Neural progenitor cell (in vitro differentiated cells): ENCODE measurements at regions not wholly inside any gene's neighbourhood (a gene's known extent, or its start where the extent isn't known, plus 50 kb on each side); places are given as distances from the start of the nearest gene placed in this dataset.

ENCODE experiments used
- DNase-seq: peaks from one replicate; pipeline ENCODE4 v3.0.0-alpha.2; 2016; ENCODE audit warnings: low spot score
- H2AFZ ChIP-seq: fragments of 200-600 bp; sonication (generic); replicated peaks from 2 replicates; pipeline ENCODE4 v1.6.1; 2016; ENCODE audit warnings: antibody characterized with exemption
- H3F3A ChIP-seq: fragments of 200-600 bp; sonication (generic); 2 replicates; pipeline ENCODE4 v1.6.1; 2016; ENCODE audit warnings: antibody characterized with exemption, low read depth
- H3K27ac ChIP-seq: fragments of 200-600 bp; sonication (generic); 2 replicates; pipeline ENCODE4 v1.5.1; 2016; ENCODE audit warnings: mild to moderate bottlenecking
- H3K27me3 ChIP-seq: fragments of 200-600 bp; sonication (generic); 2 replicates; pipeline ENCODE4 v1.6.1; 2016; ENCODE audit warnings: mild to moderate bottlenecking, moderate library complexity
- H3K36me3 ChIP-seq: fragments of 200-600 bp; sonication (generic); 2 replicates; pipeline ENCODE4 v1.5.1; 2016
- H3K4me1 ChIP-seq: fragments of 200-600 bp; sonication (generic); 2 replicates; pipeline ENCODE4 v1.6.1; 2016; ENCODE audit warnings: mixed run types
- H3K4me2 ChIP-seq: fragments of 200-600 bp; sonication (generic); 2 replicates; pipeline ENCODE4 v1.6.1; 2016
- H3K4me3 ChIP-seq: fragments of 200-600 bp; sonication (generic); 2 replicates; pipeline ENCODE4 v1.5.1; 2016
- H3K79me2 ChIP-seq: fragments of 200-600 bp; sonication (generic); 2 replicates; pipeline ENCODE4 v1.6.1; 2016; ENCODE audit warnings: low read depth
- H3K9ac ChIP-seq: fragments of 200-600 bp; sonication (generic); 2 replicates; pipeline ENCODE4 v1.6.1; 2016
- H3K9me3 ChIP-seq: fragments of 200-600 bp; sonication (generic); 2 replicates; pipeline ENCODE4 v1.5.1; 2016; ENCODE audit warnings: low read depth
- H4K20me1 ChIP-seq: fragments of 200-600 bp; sonication (generic); 2 replicates; pipeline ENCODE4 v1.6.1; 2016; ENCODE audit warnings: low read depth
- H3K27ac Mint-ChIP-seq: 3 replicates; pipeline ENCODE4 v1.8.0; 2021; ENCODE audit warnings: mixed read lengths
- H3K27me3 Mint-ChIP-seq: 2 replicates; pipeline ENCODE4 v1.8.0; 2022; ENCODE audit warnings: low read depth, mild to moderate bottlenecking, inconsistent platforms, moderate library complexity, mixed read lengths; ENCODE audit not compliant: insufficient read depth
- H3K36me3 Mint-ChIP-seq: 3 replicates; pipeline ENCODE4 v1.8.0; 2021; ENCODE audit warnings: mixed read lengths
- H3K4me1 Mint-ChIP-seq: 3 replicates; pipeline ENCODE4 v1.8.0; 2021; ENCODE audit warnings: mixed read lengths
- H3K4me3 Mint-ChIP-seq: 3 replicates; pipeline ENCODE4 v1.8.0; 2021; ENCODE audit warnings: mild to moderate bottlenecking, moderate library complexity, mixed read lengths
- H3K9me3 Mint-ChIP-seq: 3 replicates; pipeline ENCODE4 v1.8.0; 2020; ENCODE audit warnings: mixed read lengths
- EZH2 ChIP-seq: fragments of 200-600 bp; sonication (generic); IDR thresholded peaks from 2 replicates; pipeline ENCODE4 v1.6.1; 2017; ENCODE audit warnings: antibody characterized with exemption, mild to moderate bottlenecking, moderate library complexity
- EZH2phosphoT487 ChIP-seq: fragments of 200-600 bp; sonication (generic); IDR thresholded peaks from 2 replicates; pipeline ENCODE4 v1.6.1; 2017; ENCODE audit warnings: antibody characterized with exemption
- TF ChIP-seq, protein P1 (sequence below): fragments of 200-600 bp; sonication (generic); IDR thresholded peaks from 2 replicates; pipeline ENCODE4 v1.5.1; 2017; ENCODE audit warnings: antibody characterized with exemption, mild to moderate bottlenecking

DNA sequence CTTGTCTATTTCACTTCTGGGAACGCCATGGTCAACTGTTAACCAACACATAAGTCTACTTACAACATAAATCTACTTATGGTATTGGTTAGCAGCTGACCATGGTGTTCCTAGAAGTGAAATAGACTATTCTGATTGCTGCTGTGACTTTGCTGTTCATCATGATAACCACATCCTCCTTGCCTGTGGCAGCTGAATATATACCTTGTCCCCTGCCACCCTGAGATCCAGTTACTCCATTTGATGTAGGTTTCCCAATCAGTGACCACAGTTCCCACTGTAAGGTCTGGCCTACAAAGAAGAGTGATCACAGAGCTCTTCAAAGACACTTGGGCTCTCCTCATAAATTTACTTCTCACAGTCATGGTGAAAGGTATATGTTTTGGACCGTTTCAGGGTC, 66.8 kb upstream of the ALDH1A3 start:
- H4K20me1 ChIP-seq: no peaks in the 10 kb centered on the region
- H3K36me3 ChIP-seq: no peaks in the 10 kb centered on the region
- no peak overlapping the region for H3K9ac ChIP-seq
- Mint-ChIP-seq H3K36me3 (no peaks in the 10 kb centered on the region), H3K27me3 (peaks cover 2% of the 10 kb centered on the region), H3K9me3 (peaks cover 24% of the 10 kb centered on the region), H3K4me3 (no peak overlapping the region), H3K27ac (no peak overlapping the region), H3K4me1 (no peaks in the 10 kb centered on the region)
- H3K9me3 ChIP-seq: peaks cover 4% of the 10 kb centered on the region
- no peaks in the 10 kb centered on the region for H3F3A ChIP-seq
- H3K4me3 ChIP-seq: no peak overlapping the region
- H3K27me3 ChIP-seq: no peaks in the 10 kb centered on the region
- H2AFZ ChIP-seq: no peak overlapping the region
- H3K4me2 ChIP-seq: no peak overlapping the region
- H3K4me1 ChIP-seq: no peaks in the 10 kb centered on the region
- TF ChIP-seq, protein P1, sequence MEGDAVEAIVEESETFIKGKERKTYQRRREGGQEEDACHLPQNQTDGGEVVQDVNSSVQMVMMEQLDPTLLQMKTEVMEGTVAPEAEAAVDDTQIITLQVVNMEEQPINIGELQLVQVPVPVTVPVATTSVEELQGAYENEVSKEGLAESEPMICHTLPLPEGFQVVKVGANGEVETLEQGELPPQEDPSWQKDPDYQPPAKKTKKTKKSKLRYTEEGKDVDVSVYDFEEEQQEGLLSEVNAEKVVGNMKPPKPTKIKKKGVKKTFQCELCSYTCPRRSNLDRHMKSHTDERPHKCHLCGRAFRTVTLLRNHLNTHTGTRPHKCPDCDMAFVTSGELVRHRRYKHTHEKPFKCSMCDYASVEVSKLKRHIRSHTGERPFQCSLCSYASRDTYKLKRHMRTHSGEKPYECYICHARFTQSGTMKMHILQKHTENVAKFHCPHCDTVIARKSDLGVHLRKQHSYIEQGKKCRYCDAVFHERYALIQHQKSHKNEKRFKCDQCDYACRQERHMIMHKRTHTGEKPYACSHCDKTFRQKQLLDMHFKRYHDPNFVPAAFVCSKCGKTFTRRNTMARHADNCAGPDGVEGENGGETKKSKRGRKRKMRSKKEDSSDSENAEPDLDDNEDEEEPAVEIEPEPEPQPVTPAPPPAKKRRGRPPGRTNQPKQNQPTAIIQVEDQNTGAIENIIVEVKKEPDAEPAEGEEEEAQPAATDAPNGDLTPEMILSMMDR: no peak
- TF ChIP-seq EZH2: no peak
- TF ChIP-seq EZH2phosphoT487: no peak
- H3K27ac ChIP-seq: no peak overlapping the region
- no peaks in the 10 kb centered on the region for H3K79me2 ChIP-seq
- DNase-seq: no peak

DNA sequence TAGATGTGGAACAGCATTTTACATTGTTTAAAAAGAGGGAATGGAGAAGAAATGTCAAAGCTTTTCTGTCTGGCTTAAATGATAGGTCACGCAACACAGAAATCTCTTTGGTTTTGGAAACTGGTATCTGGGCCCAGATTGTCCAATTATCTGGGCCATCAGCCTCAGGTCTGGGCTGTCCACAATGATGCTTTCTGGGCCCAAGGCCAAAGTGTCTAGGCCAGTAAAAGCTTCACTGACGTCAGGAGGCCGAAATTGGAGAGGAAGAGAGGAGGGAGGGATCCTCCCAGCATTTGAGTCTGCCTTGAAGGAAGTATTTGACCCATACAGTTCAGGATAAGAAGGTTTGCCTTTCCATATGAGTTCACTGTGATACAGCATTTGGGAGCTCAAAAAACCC, 60.7 kb upstream of the ALDH1A3 start:
- Mint-ChIP-seq H3K36me3 (no peaks in the 10 kb centered on the region), H3K4me3 (no peak overlapping the region), H3K27ac (no peak overlapping the region), H3K4me1 (no peaks in the 10 kb centered on the region), H3K9me3 (peaks cover 24% of the 10 kb centered on the region), H3K27me3 (peaks cover 3% of the 10 kb centered on the region)
- Histone ChIP-seq H3K27me3 (no peaks in the 10 kb centered on the region), H4K20me1 (no peaks in the 10 kb centered on the region), H3K9me3 (peaks cover 4% of the 10 kb centered on the region), H3F3A (no peaks in the 10 kb centered on the region), H3K9ac (no peak overlapping the region), H3K4me2 (no peak overlapping the region), H3K79me2 (no peaks in the 10 kb centered on the region), H2AFZ (no peak overlapping the region), H3K4me1 (no peaks in the 10 kb centered on the region), H3K27ac (no peak overlapping the region), H3K36me3 (no peaks in the 10 kb centered on the region), H3K4me3 (no peak overlapping the region)
- TF ChIP-seq EZH2 (no peak), EZH2phosphoT487 (no peak)
- TF ChIP-seq, protein P1: no peak
- DNase-seq: no peak

DNA sequence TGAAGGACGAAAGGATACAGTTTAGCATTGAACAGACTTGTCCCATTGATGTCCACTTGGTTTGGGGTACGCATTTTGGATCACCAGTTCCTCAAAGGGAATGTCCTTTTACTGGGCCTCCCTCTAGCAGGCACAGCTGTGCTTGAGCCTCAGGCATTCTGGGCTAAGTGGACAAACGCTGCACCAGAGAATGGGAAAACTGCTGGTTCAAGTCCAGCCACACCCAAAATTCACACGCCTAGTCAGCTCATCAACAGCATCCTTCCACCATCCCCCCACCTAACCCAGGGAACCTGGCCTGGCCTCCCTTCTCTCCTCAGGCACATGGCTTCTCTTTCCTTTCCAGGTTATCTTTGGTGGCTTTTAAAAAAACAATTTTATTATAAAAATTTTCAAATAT, 59.1 kb upstream of the ALDH1A3 start:
- H4K20me1 ChIP-seq: no peaks in the 10 kb centered on the region
- DNase-seq: no peak
- no peak overlapping the region for H3K4me3 ChIP-seq
- Mint-ChIP-seq H3K4me1 (no peaks in the 10 kb centered on the region), H3K9me3 (peaks cover 12% of the 10 kb centered on the region), H3K27me3 (peaks cover 5% of the 10 kb centered on the region), H3K27ac (no peak overlapping the region), H3K36me3 (no peaks in the 10 kb centered on the region), H3K4me3 (no peak overlapping the region)
- H3K27me3 ChIP-seq: no peaks in the 10 kb centered on the region
- no peaks in the 10 kb centered on the region for H3K4me1 ChIP-seq
- H3K4me2 ChIP-seq: no peak overlapping the region
- H3K36me3 ChIP-seq: no peaks in the 10 kb centered on the region
- H3K79me2 ChIP-seq: no peaks in the 10 kb centered on the region
- no peaks in the 10 kb centered on the region for H3F3A ChIP-seq
- H3K9me3 ChIP-seq: peaks cover 4% of the 10 kb centered on the region
- no peak overlapping the region for H3K27ac ChIP-seq
- no peak overlapping the region for H2AFZ ChIP-seq
- no peak overlapping the region for H3K9ac ChIP-seq
- no peak for TF ChIP-seq EZH2phosphoT487
- TF ChIP-seq, protein P1: no peak

DNA sequence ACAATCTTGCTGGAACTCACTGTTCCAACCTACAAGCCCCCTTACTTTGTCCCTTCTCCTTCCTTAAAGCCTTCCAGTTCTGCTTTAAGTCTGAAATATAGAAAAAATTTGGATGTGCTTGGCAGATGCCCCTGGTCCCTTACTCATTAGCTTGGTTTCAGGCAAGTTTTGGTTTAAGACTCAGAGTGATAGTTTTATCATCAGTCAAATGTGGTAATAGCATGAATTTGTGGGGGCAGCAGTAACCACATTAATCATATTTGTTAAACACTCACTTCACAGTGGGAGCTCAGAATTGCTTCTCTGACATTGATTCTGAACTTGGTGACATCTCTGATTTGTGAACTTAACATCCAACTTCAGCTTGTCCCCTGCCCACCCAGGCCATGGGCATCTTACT, 58.3 kb upstream of the ALDH1A3 start:
- Histone ChIP-seq H3K9ac (no peak overlapping the region), H3K4me3 (no peak overlapping the region), H3F3A (no peaks in the 10 kb centered on the region), H3K36me3 (no peaks in the 10 kb centered on the region), H3K79me2 (no peaks in the 10 kb centered on the region), H3K27ac (no peak overlapping the region), H2AFZ (no peak overlapping the region), H3K9me3 (no peaks in the 10 kb centered on the region), H3K4me2 (no peak overlapping the region), H3K4me1 (no peaks in the 10 kb centered on the region), H4K20me1 (no peaks in the 10 kb centered on the region), H3K27me3 (no peaks in the 10 kb centered on the region)
- no peak overlapping the region for H3K4me3 Mint-ChIP-seq
- H3K4me1 Mint-ChIP-seq: no peaks in the 10 kb centered on the region
- H3K9me3 Mint-ChIP-seq: peaks cover 7% of the 10 kb centered on the region
- H3K27ac Mint-ChIP-seq: no peak overlapping the region
- no peak for TF ChIP-seq EZH2
- TF ChIP-seq, protein P1: no peak
- no peak for TF ChIP-seq EZH2phosphoT487
- H3K36me3 Mint-ChIP-seq: no peaks in the 10 kb centered on the region
- H3K27me3 Mint-ChIP-seq: peaks cover 5% of the 10 kb centered on the region
- no peak for DNase-seq
